ENCODE measurements at regions not wholly inside any gene's neighbourhood (a gene's known extent, or its start where the extent isn't known, plus 50 kb on each side); places are given as distances from the start of the nearest gene placed in this dataset.

DNA sequence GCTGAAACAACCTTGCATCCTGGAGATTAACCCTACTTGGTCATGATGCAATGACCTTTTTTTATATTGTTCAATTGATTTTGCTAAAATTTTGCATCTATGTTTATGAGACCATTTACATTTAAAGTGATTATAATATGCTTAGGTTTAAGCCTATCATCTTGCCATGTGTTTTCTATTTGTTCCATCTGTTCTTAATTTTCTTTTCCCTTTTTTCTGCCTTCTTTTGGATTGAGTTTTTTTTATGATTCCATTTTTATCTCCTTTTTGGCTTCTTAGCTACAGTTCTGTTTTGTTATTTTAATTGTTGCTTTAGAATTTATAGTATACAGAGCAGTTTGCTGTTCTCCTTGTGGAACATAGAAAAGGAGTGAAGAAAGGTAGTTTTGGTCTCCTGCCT is 385.1 kb upstream of the USP24 start:
- H3K4me2 ChIP-seq (ENCODE audit: low read depth, low read length, poor library complexity, severe bottlenecking) = no peak overlapping the region
- no peaks in the 10 kb centered on the region for H3K4me1 ChIP-seq (ENCODE audit: insufficient read depth, low read length, poor library complexity, severe bottlenecking)
- H3K9me3 ChIP-seq (ENCODE audit: insufficient read depth, low read depth, low read length) = no peaks in the 10 kb centered on the region
- H3K4me3 ChIP-seq (ENCODE audit: low read length, poor library complexity, severe bottlenecking) = no peak overlapping the region
- TF ChIP-seq EZH2phosphoT487 (IDR thresholded peaks at IDR 0.05; ENCODE audit: borderline replicate concordance) = no peak
- TF ChIP-seq, protein P1, sequence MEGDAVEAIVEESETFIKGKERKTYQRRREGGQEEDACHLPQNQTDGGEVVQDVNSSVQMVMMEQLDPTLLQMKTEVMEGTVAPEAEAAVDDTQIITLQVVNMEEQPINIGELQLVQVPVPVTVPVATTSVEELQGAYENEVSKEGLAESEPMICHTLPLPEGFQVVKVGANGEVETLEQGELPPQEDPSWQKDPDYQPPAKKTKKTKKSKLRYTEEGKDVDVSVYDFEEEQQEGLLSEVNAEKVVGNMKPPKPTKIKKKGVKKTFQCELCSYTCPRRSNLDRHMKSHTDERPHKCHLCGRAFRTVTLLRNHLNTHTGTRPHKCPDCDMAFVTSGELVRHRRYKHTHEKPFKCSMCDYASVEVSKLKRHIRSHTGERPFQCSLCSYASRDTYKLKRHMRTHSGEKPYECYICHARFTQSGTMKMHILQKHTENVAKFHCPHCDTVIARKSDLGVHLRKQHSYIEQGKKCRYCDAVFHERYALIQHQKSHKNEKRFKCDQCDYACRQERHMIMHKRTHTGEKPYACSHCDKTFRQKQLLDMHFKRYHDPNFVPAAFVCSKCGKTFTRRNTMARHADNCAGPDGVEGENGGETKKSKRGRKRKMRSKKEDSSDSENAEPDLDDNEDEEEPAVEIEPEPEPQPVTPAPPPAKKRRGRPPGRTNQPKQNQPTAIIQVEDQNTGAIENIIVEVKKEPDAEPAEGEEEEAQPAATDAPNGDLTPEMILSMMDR (conservative IDR thresholded peaks at IDR 0.05; ENCODE audit: low read length) = no peak
- no peaks in the 10 kb centered on the region for H3K27me3 ChIP-seq (ENCODE audit: insufficient read depth, low read length, poor library complexity, severe bottlenecking)
- no peaks in the 10 kb centered on the region for H3K9me2 ChIP-seq (replicated peaks; ENCODE audit: low read depth, low read length)
- H3K36me3 ChIP-seq (ENCODE audit: insufficient read depth, low read length) = no peaks in the 10 kb centered on the region
- H4K20me1 ChIP-seq (ENCODE audit: insufficient read depth, low read length, poor library complexity, severe bottlenecking) = no peaks in the 10 kb centered on the region
- H3F3A ChIP-seq (ENCODE audit: low read depth) = no peaks in the 10 kb centered on the region
- H2AFZ ChIP-seq (ENCODE audit: low read length) = no peak overlapping the region
- no peaks in the 10 kb centered on the region for H3K79me2 ChIP-seq (ENCODE audit: insufficient read depth, low read length)
- no peak overlapping the region for H3K9ac ChIP-seq (ENCODE audit: low read depth, low read length, poor library complexity, severe bottlenecking)

- Histone ChIP-seq H2AFZ (ENCODE audit: low read length) (no peak overlapping the region), H3K79me2 (ENCODE audit: insufficient read depth, low read length) (no peaks in the 10 kb centered on the region), H3K9me3 (ENCODE audit: insufficient read depth, low read depth, low read length) (no peaks in the 10 kb centered on the region), H3K27me3 (ENCODE audit: insufficient read depth, low read length, poor library complexity, severe bottlenecking) (no peaks in the 10 kb centered on the region), H3K4me2 (ENCODE audit: low read depth, low read length, poor library complexity, severe bottlenecking) (no peak overlapping the region), H3K9me2 (replicated peaks; ENCODE audit: low read depth, low read length) (no peaks in the 10 kb centered on the region), H3K9ac (ENCODE audit: low read depth, low read length, poor library complexity, severe bottlenecking) (no peak overlapping the region), H4K20me1 (ENCODE audit: insufficient read depth, low read length, poor library complexity, severe bottlenecking) (no peaks in the 10 kb centered on the region), H3K4me3 (ENCODE audit: low read length, poor library complexity, severe bottlenecking) (no peak overlapping the region), H3K36me3 (ENCODE audit: insufficient read depth, low read length) (no peaks in the 10 kb centered on the region), H3K4me1 (ENCODE audit: insufficient read depth, low read length, poor library complexity, severe bottlenecking) (no peaks in the 10 kb centered on the region), H3F3A (ENCODE audit: low read depth) (no peaks in the 10 kb centered on the region)
- TF ChIP-seq EZH2phosphoT487 (IDR thresholded peaks at IDR 0.05; ENCODE audit: borderline replicate concordance) = no peak
- TF ChIP-seq, protein P1 (conservative IDR thresholded peaks at IDR 0.05; ENCODE audit: low read length) = no peak
Measured at GRCh38 chr1:55597910-55598309, 382.7 kb upstream of the USP24 start.

DNA sequence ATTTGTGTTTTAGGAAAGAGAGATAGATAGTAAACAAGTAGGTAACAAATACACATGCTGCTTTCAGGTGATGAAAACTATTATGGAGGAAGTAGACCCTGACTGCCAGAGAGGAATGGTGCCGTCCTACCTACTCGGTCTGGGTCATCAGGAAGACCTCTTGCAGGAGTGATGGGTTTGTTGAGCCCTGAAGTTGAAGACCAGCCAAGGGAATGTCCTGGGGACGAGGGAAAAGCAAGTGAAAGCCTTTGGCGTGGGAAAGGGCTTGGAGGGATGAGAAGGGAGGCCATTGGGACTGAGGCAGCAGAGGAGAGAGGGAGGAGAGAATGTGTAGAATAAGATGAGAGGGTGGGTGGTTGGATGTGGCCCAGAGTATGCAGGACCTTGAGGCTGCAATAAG is 379.5 kb upstream of the USP24 start:
- H3K4me2 ChIP-seq (ENCODE audit: low read depth, low read length, poor library complexity, severe bottlenecking) = no peak overlapping the region
- H4K20me1 ChIP-seq (ENCODE audit: insufficient read depth, low read length, poor library complexity, severe bottlenecking) = no peaks in the 10 kb centered on the region
- H3K9me3 ChIP-seq (ENCODE audit: insufficient read depth, low read depth, low read length) = no peaks in the 10 kb centered on the region
- H3K9ac ChIP-seq (ENCODE audit: low read depth, low read length, poor library complexity, severe bottlenecking) = no peak overlapping the region
- no peak overlapping the region for H2AFZ ChIP-seq (ENCODE audit: low read length)
- no peaks in the 10 kb centered on the region for H3K27me3 ChIP-seq (ENCODE audit: insufficient read depth, low read length, poor library complexity, severe bottlenecking)
- no peaks in the 10 kb centered on the region for H3F3A ChIP-seq (ENCODE audit: low read depth)
- no peaks in the 10 kb centered on the region for H3K36me3 ChIP-seq (ENCODE audit: insufficient read depth, low read length)
- H3K4me3 ChIP-seq (ENCODE audit: low read length, poor library complexity, severe bottlenecking) = no peak overlapping the region
- no peaks in the 10 kb centered on the region for H3K4me1 ChIP-seq (ENCODE audit: insufficient read depth, low read length, poor library complexity, severe bottlenecking)
- H3K9me2 ChIP-seq (replicated peaks; ENCODE audit: low read depth, low read length) = no peaks in the 10 kb centered on the region
- TF ChIP-seq EZH2phosphoT487 (IDR thresholded peaks at IDR 0.05; ENCODE audit: borderline replicate concordance) = no peak
- TF ChIP-seq, protein P1 (conservative IDR thresholded peaks at IDR 0.05; ENCODE audit: low read length) = no peak
- H3K79me2 ChIP-seq (ENCODE audit: insufficient read depth, low read length) = no peaks in the 10 kb centered on the region

All from Loucy (cell line).